Endothelial cell of umbilical vein (primary cell): ENCODE measurements at regions not wholly inside any gene's neighbourhood (a gene's known extent, or its start where the extent isn't known, plus 50 kb on each side); places are given as distances from the start of the nearest gene placed in this dataset.

Source experiments
- BruUV-seq: library from RNA; stranded (reverse); fragments of 400-500 nt; replicated peaks from 2 replicates; lab custom pipeline; 2021; lab: Mats Ljungman, UMichigan
- CTCF ChIA-PET: fragments of 300-600, 350-600 bp; sonication (Branson Sonifier 250); formaldehyde crosslinking; loops from one replicate; lab custom pipeline; 2021; ENCODE audit warnings: antibody characterized with exemption, inconsistent platforms; lab: Charles Lee
- POLR2A ChIA-PET: fragments of 300-600, 350-600 bp; sonication (Branson Sonifier 250); formaldehyde crosslinking; loops from one replicate; lab custom pipeline; 2021; ENCODE audit warnings: antibody characterized with exemption, inconsistent platforms; lab: Charles Lee
- DNase-seq: peaks from one replicate; pipeline ENCODE4 v3.0.0-alpha.2; 2011; ENCODE audit warnings: low read depth, low spot score
- FAIRE-seq: peaks from 2 replicates; lab custom pipeline; 2011; peaks lifted over from hg19 to GRCh38; lab: Jason Lieb, UNC
- H2AFZ ChIP-seq: 2 replicates; pipeline ENCODE4 v1.6.0; 2012; ENCODE audit warnings: low read depth, low read length, control low read depth, inconsistent platforms
- H3K27ac ChIP-seq: 2 replicates; pipeline ENCODE4 v1.5.1; 2011; ENCODE audit warnings: low read depth, mild to moderate bottlenecking, control low read depth, low read length, moderate library complexity; ENCODE audit not compliant: insufficient read depth
- H3K27me3 ChIP-seq, 2 experiments: 2 replicates each; pipeline versions ENCODE4 v1.6.0 to v1.6.1; 2011; ENCODE audit warnings: low read length in 2 of 2, mixed read lengths in 1 of 2; ENCODE audit not compliant: control insufficient read depth in 2 of 2, insufficient read depth in 2 of 2
- H3K36me3 ChIP-seq, 2 experiments: 2 replicates in 1 of 2; 3 replicates in 1 of 2; pipeline ENCODE4 v1.5.1; 2011; ENCODE audit warnings: low read length in 2 of 2, mild to moderate bottlenecking in 1 of 2, moderate library complexity in 1 of 2; ENCODE audit not compliant: control insufficient read depth in 2 of 2, insufficient read depth in 2 of 2; ENCODE audit errors: extremely low read depth in 1 of 2
- H3K4me1 ChIP-seq: 3 replicates; pipeline ENCODE4 v1.5.1; 2011; ENCODE audit warnings: mild to moderate bottlenecking, low read length; ENCODE audit not compliant: control insufficient read depth, insufficient read depth; ENCODE audit errors: extremely low read depth
- H3K4me2 ChIP-seq: 2 replicates; pipeline ENCODE4 v1.6.1; 2011; ENCODE audit warnings: low read length, control low read depth, mixed read lengths; ENCODE audit not compliant: insufficient read depth
- H3K4me3 ChIP-seq, 3 experiments: fragments of 200-600 bp in 1 of 3; sonication (generic), shearing (Covaris generic) in 1 of 3; replicated peaks in 1 of 3; 2 replicates each; pipeline ENCODE4 v1.5.1; 2011 to 2016; ENCODE audit warnings: control low read depth in 3 of 3, low read length in 3 of 3, mild to moderate bottlenecking in 2 of 3, inconsistent platforms in 1 of 3, low read depth in 1 of 3, moderate library complexity in 1 of 3; ENCODE audit not compliant: insufficient read depth in 1 of 3
- H3K79me2 ChIP-seq: 2 replicates; pipeline ENCODE4 v1.6.0; 2012; ENCODE audit warnings: low read length, inconsistent platforms; ENCODE audit not compliant: control insufficient read depth, insufficient read depth
- H3K9ac ChIP-seq: replicated peaks from 2 replicates; pipeline ENCODE3; 2011; ENCODE audit warnings: low read length, control low read depth; ENCODE audit not compliant: insufficient read depth; ENCODE audit errors: extremely low read depth
- H3K9me1 ChIP-seq: replicated peaks from 3 replicates; pipeline ENCODE4 v1.6.0; 2011; ENCODE audit warnings: mild to moderate bottlenecking, low read length; ENCODE audit not compliant: control insufficient read depth, insufficient read depth; ENCODE audit errors: extremely low read depth
- H3K9me3 ChIP-seq: replicated peaks from 2 replicates; pipeline ENCODE4 v1.5.1; 2012; ENCODE audit warnings: low read length, inconsistent platforms; ENCODE audit not compliant: control insufficient read depth, insufficient read depth
- H4K20me1 ChIP-seq: replicated peaks from 2 replicates; pipeline ENCODE3; 2011; ENCODE audit warnings: mild to moderate bottlenecking, low read length; ENCODE audit not compliant: control insufficient read depth, insufficient read depth; ENCODE audit errors: extremely low read depth
- CTCF ChIP-seq, 2 donors: IDR thresholded peaks; 1 replicate in 1 of 2; 2 replicates in 1 of 2; pipeline ENCODE4 v1.5.1; 2011; ENCODE audit warnings: low read length in 2 of 2, mild to moderate bottlenecking in 2 of 2, moderate library complexity in 2 of 2, control low read depth in 1 of 2, inconsistent platforms in 1 of 2, low read depth in 1 of 2; ENCODE audit not compliant: insufficient read depth in 1 of 2; ENCODE audit errors: extremely low read depth in 1 of 2
- FOS ChIP-seq: IDR thresholded peaks from 2 replicates; pipeline ENCODE4 v1.6.1; 2011; ENCODE audit warnings: mild to moderate bottlenecking, low read length, moderate library complexity, borderline replicate concordance; ENCODE audit not compliant: insufficient read depth
- GATA2 ChIP-seq: IDR thresholded peaks from 2 replicates; pipeline ENCODE4 v1.7.0; 2011; ENCODE audit warnings: low read depth, mild to moderate bottlenecking, moderate library complexity, mixed read lengths, low read length; ENCODE audit not compliant: insufficient read length, insufficient read depth
- JUN ChIP-seq: IDR thresholded peaks from 2 replicates; pipeline ENCODE4 v1.6.1; 2011; ENCODE audit warnings: borderline replicate concordance, low read depth; ENCODE audit not compliant: insufficient read length, insufficient read depth
- MAX ChIP-seq: IDR thresholded peaks from 2 replicates; pipeline ENCODE4 v1.6.1; 2011; ENCODE audit not compliant: insufficient read depth, insufficient read length
- MYC ChIP-seq: IDR thresholded peaks from one replicate; pipeline ENCODE4 v1.6.1; 2011; ENCODE audit warnings: mild to moderate bottlenecking, low read depth, low read length
- POLR2A ChIP-seq: IDR thresholded peaks from 2 replicates; pipeline ENCODE4 v1.6.1; 2012; ENCODE audit warnings: low read depth, mild to moderate bottlenecking, control low read depth, low read length
- POLR2AphosphoS5 ChIP-seq: IDR thresholded peaks from 2 replicates; pipeline ENCODE4 v1.6.1; 2012; ENCODE audit warnings: low read depth, mild to moderate bottlenecking, control low read depth, low read length, moderate library complexity; ENCODE audit not compliant: insufficient read depth
- dilution Hi-C: fragments of 300-500 bp; cut with MboI; formaldehyde crosslinking; loops from one replicate; pipeline ENCODE4 v1.15.0; 2019; ENCODE audit warnings: low sequenced_read_pairs; ENCODE audit not compliant: extremely low pct_ligation_motif_present
- intact Hi-C: fragments of 100-400 bp; cut with micrococcal nuclease; formaldehyde crosslinking; loops from one replicate; pipeline ENCODE4 v1.10.0; 2022

GRCh38 chr22:49211176-49211575 lies 616.5 kb downstream of the BRD1 start:
- CTCF ChIA-PET, result no interaction called here
- no peaks in the 10 kb centered on the region for H3K27me3 ChIP-seq
- H3K9me1 ChIP-seq, result no peaks in the 10 kb centered on the region
- no peak for TF ChIP-seq FOS
- TF ChIP-seq JUN, result no peak
- no peak for TF ChIP-seq CTCF (IDR thresholded peaks at IDR 0.05; ENCODE audit: extremely low read depth in 1 of 2, insufficient read depth in 1 of 2, low read depth in 1 of 2, low read length in 2 of 2)
- TF ChIP-seq POLR2A, result no peak
- no peak for TF ChIP-seq MYC
- TF ChIP-seq POLR2AphosphoS5, result no peak
- TF ChIP-seq MAX, result no peak
- no peak for TF ChIP-seq GATA2
- DNase-seq (no peak), FAIRE-seq (no peak)
- no peaks in the 10 kb centered on the region for H3K79me2 ChIP-seq
- intact Hi-C loops, result no loop called here
- no peaks in the 10 kb centered on the region for H3K4me1 ChIP-seq
- dilution Hi-C loops, result no loop called here
- no peaks in the 10 kb centered on the region for H4K20me1 ChIP-seq
- H3K4me2 ChIP-seq, result no peak overlapping the region
- no peak overlapping the region for H2AFZ ChIP-seq
- no TSS peak for BruUV-seq
- no peaks in the 10 kb centered on the region for H3K36me3 ChIP-seq
- H3K9ac ChIP-seq, result no peak overlapping the region
- peaks cover 12% of the 10 kb centered on the region for H3K9me3 ChIP-seq
- POLR2A ChIA-PET, result no interaction called here
- no peak overlapping the region for H3K4me3 ChIP-seq
- no peak overlapping the region for H3K27ac ChIP-seq
